Mesendoderm (in vitro differentiated cells): ENCODE measurements at regions not wholly inside any gene's neighbourhood (a gene's known extent, or its start where the extent isn't known, plus 50 kb on each side); places are given as distances from the start of the nearest gene placed in this dataset.

Source experiments
- DNase-seq: peaks from one replicate; pipeline ENCODE4 v3.0.0; 2013
- H2AK5ac ChIP-seq: 2 replicates; pipeline ENCODE4 v1.6.1; 2013; ENCODE audit warnings: low read length, inconsistent platforms
- H2BK120ac ChIP-seq: 2 replicates; pipeline ENCODE4 v1.6.1; 2013; ENCODE audit warnings: low read depth, mild to moderate bottlenecking, low read length, moderate library complexity, mixed read lengths
- H2BK15ac ChIP-seq: replicated peaks from 2 replicates; pipeline ENCODE4 v1.6.1; 2013; ENCODE audit warnings: low read depth, mild to moderate bottlenecking, moderate library complexity
- H2BK5ac ChIP-seq: 2 replicates; pipeline ENCODE4 v1.6.1; 2013; ENCODE audit warnings: low read length, inconsistent platforms
- H3K18ac ChIP-seq: 2 replicates; pipeline ENCODE4 v1.6.1; 2013; ENCODE audit warnings: mild to moderate bottlenecking, low read length, mixed read lengths
- H3K23ac ChIP-seq: one replicate; pipeline ENCODE4 v1.6.1; 2013; ENCODE audit warnings: low read length
- H3K27ac ChIP-seq: 2 replicates; pipeline ENCODE4 v1.5.1; 2013; ENCODE audit warnings: low read depth, mild to moderate bottlenecking, inconsistent platforms, low read length, moderate library complexity
- H3K27me3 ChIP-seq: 2 replicates; pipeline ENCODE4 v1.6.1; 2013; ENCODE audit warnings: low read length, control low read depth, mild to moderate bottlenecking, inconsistent platforms; ENCODE audit not compliant: insufficient read depth, poor library complexity
- H3K36me3 ChIP-seq: 2 replicates; pipeline ENCODE4 v1.6.1; 2013; ENCODE audit warnings: low read length, inconsistent platforms; ENCODE audit not compliant: control insufficient read depth, insufficient read depth
- H3K4ac ChIP-seq: one replicate; pipeline ENCODE4 v1.6.1; 2013; ENCODE audit warnings: low read depth, mild to moderate bottlenecking, low read length, moderate library complexity
- H3K4me1 ChIP-seq: 2 replicates; pipeline ENCODE4 v1.6.1; 2013; ENCODE audit warnings: low read depth, low read length, inconsistent platforms; ENCODE audit not compliant: control insufficient read depth
- H3K4me2 ChIP-seq: 2 replicates; pipeline ENCODE4 v1.6.1; 2013; ENCODE audit warnings: low read length
- H3K4me3 ChIP-seq: 2 replicates; pipeline ENCODE4 v1.5.1; 2013; ENCODE audit warnings: mild to moderate bottlenecking, low read length
- H3K56ac ChIP-seq: one replicate; pipeline ENCODE4 v1.6.1; 2013; ENCODE audit warnings: low read length
- H3K79me1 ChIP-seq: 2 replicates; pipeline ENCODE4 v1.6.1; 2013; ENCODE audit warnings: low read length, inconsistent platforms
- H3K79me2 ChIP-seq: 2 replicates; pipeline ENCODE4 v1.6.1; 2013; ENCODE audit warnings: mild to moderate bottlenecking, low read length; ENCODE audit not compliant: control insufficient read depth, insufficient read depth
- H3K9ac ChIP-seq: 2 replicates; pipeline ENCODE4 v1.6.1; 2013; ENCODE audit warnings: low read length, inconsistent platforms
- H4K5ac ChIP-seq: one replicate; pipeline ENCODE4 v1.6.1; 2013; ENCODE audit warnings: low read length
- H4K8ac ChIP-seq: one replicate; pipeline ENCODE4 v1.6.1; 2013; ENCODE audit warnings: low read depth, mild to moderate bottlenecking, control low read depth, low read length, moderate library complexity
- WGBS: extraction: QIAGEN DNeasy Blood & Tissue Kit; methylation state at CpG from one replicate; pipeline ENCODE4 v1.1.7; 2013; ENCODE audit warnings: low lambda C conversion rate, missing lambda C conversion rate; ENCODE audit not compliant: insufficient coverage; ENCODE audit errors: extremely low coverage; 5-methylcytosine and 5-hydroxymethylcytosine counted together

DNA sequence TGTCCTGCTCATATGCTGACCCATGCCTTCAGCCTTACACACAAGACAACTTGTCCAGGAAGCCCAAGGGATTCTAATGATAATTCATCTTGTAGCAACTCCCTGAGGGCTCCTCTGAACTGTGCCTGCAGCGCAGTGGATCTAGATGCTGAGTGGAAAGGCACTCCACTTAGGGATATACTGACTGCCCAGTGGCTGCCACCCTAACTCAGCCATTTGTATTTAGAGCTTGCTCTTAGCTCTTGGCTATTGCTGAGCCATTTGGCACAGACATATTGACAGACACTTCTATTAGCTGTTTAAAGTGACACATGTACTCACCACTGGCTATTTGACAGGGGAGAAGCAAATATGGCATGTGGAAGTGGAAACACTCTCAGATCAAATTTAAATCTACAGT is 278.3 kb upstream of the SGK1 start:
- no peaks in the 10 kb centered on the region for H3K36me3 ChIP-seq
- H3K4me2 ChIP-seq = no peak overlapping the region
- WGBS = no CpG with 5 or more reads among the region's 1 CpG
- H3K9ac ChIP-seq = no peak overlapping the region
- H3K79me1 ChIP-seq = no peaks in the 10 kb centered on the region
- H3K18ac ChIP-seq = no peak overlapping the region
- H3K56ac ChIP-seq = no peak overlapping the region
- no peak overlapping the region for H2BK5ac ChIP-seq
- no peak overlapping the region for H3K27ac ChIP-seq
- H2BK120ac ChIP-seq = no peak overlapping the region
- no peak overlapping the region for H2BK15ac ChIP-seq
- H3K23ac ChIP-seq = no peak overlapping the region
- no peak overlapping the region for H4K8ac ChIP-seq
- no peaks in the 10 kb centered on the region for H3K79me2 ChIP-seq
- no peak overlapping the region for H3K4ac ChIP-seq
- H3K4me1 ChIP-seq = no peaks in the 10 kb centered on the region
- DNase-seq = no peak
- H4K5ac ChIP-seq = no peak overlapping the region
- H3K27me3 ChIP-seq = no peaks in the 10 kb centered on the region
- no peak overlapping the region for H3K4me3 ChIP-seq
- H2AK5ac ChIP-seq = no peak overlapping the region

DNA sequence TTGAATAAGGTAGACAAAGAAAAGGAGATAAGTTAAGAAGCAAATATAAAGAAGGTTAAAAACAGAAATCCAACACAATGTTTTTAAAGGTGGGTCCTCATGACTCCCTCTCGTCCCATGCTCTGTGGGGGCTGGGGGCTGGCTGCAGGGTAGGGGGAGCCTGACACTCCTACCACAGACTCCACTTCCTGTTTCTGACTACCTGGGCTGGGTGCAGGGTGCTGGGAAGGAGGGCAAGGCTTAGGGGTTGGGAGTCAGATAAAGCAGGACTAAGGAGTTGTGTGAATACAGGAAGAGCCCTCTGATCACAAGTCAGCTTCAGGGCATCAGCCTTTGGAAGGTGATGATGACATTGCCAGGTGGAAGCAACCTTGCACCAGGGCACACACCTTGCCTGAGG is 277.0 kb upstream of the SGK1 start:
- no peaks in the 10 kb centered on the region for H3K36me3 ChIP-seq
- no peak overlapping the region for H3K4me3 ChIP-seq
- no peak overlapping the region for H2BK15ac ChIP-seq
- no peak overlapping the region for H4K8ac ChIP-seq
- H2BK120ac ChIP-seq = no peak overlapping the region
- H3K27ac ChIP-seq = no peak overlapping the region
- no CpG with 5 or more reads among the region's 1 CpG for WGBS
- H3K27me3 ChIP-seq = no peaks in the 10 kb centered on the region
- H3K9ac ChIP-seq = no peak overlapping the region
- H3K18ac ChIP-seq = no peak overlapping the region
- no peak overlapping the region for H3K4me2 ChIP-seq
- H4K5ac ChIP-seq = no peak overlapping the region
- no peaks in the 10 kb centered on the region for H3K79me2 ChIP-seq
- DNase-seq = no peak
- H3K56ac ChIP-seq = no peak overlapping the region
- H2BK5ac ChIP-seq = no peak overlapping the region
- no peak overlapping the region for H3K23ac ChIP-seq
- H3K4ac ChIP-seq = no peak overlapping the region
- no peaks in the 10 kb centered on the region for H3K4me1 ChIP-seq
- no peaks in the 10 kb centered on the region for H3K79me1 ChIP-seq
- H2AK5ac ChIP-seq = no peak overlapping the region

DNA sequence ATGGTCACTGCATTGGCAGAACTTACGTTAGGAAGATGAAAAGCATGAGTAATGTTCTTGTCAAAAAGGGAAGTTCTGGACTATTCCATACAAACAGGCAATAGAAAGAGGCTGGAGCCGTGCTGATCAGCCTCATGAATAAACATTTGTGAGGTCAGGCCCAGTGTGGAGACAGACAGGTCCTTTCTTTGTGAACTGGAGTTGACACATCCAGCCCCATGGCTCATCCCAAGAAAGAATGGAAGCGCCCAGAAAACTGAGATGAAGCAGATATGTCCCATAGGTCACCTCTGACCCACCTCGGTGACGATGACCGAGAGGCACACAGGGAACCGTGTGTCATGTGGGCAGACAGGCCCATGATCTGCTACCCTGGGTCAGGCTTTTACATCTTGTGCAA is 276.0 kb upstream of the SGK1 start:
- Histone ChIP-seq H2BK120ac (no peak overlapping the region), H3K27ac (no peak overlapping the region), H3K4me3 (no peak overlapping the region), H3K4me1 (no peaks in the 10 kb centered on the region), H3K56ac (no peak overlapping the region), H3K27me3 (no peaks in the 10 kb centered on the region), H4K5ac (no peak overlapping the region), H4K8ac (no peak overlapping the region), H3K79me1 (no peaks in the 10 kb centered on the region), H2AK5ac (no peak overlapping the region), H3K79me2 (no peaks in the 10 kb centered on the region), H3K36me3 (no peaks in the 10 kb centered on the region), H2BK5ac (no peak overlapping the region), H3K4me2 (no peak overlapping the region), H2BK15ac (no peak overlapping the region), H3K9ac (no peak overlapping the region), H3K23ac (no peak overlapping the region), H3K4ac (no peak overlapping the region), H3K18ac (no peak overlapping the region)
- no peak for DNase-seq
- WGBS = no CpG with 5 or more reads among the region's 7 CpGs

DNA sequence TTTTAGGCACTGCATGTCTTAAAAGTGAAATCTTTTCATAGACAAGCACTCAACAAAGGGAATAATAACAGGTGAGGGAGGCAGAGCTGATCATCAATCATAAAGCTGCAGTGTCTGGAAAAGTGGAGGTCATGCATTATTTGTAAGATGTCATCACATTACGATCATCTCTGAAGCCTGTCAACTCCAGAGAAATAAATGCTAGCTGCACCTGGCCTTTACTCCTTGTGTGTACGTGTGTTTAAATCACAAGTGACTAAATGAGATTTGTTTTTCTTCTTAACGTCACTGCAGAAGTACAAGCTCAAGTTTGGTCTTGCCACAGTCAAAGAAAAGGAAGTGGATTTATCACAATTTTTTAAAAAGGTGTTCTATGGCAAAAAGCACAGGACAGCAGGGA is 275.5 kb upstream of the SGK1 start:
- Histone ChIP-seq H4K5ac (no peak overlapping the region), H3K27me3 (no peaks in the 10 kb centered on the region), H3K56ac (no peak overlapping the region), H3K4ac (no peak overlapping the region), H3K18ac (no peak overlapping the region), H3K9ac (no peak overlapping the region), H4K8ac (no peak overlapping the region), H2BK5ac (no peak overlapping the region), H2AK5ac (no peak overlapping the region), H3K4me1 (no peaks in the 10 kb centered on the region), H2BK120ac (no peak overlapping the region), H2BK15ac (no peak overlapping the region), H3K27ac (no peak overlapping the region), H3K4me2 (no peak overlapping the region), H3K79me1 (no peaks in the 10 kb centered on the region), H3K79me2 (no peaks in the 10 kb centered on the region), H3K36me3 (no peaks in the 10 kb centered on the region), H3K4me3 (no peak overlapping the region), H3K23ac (no peak overlapping the region)
- WGBS = no CpG with 5 or more reads among the region's 3 CpGs
- no peak for DNase-seq

DNA sequence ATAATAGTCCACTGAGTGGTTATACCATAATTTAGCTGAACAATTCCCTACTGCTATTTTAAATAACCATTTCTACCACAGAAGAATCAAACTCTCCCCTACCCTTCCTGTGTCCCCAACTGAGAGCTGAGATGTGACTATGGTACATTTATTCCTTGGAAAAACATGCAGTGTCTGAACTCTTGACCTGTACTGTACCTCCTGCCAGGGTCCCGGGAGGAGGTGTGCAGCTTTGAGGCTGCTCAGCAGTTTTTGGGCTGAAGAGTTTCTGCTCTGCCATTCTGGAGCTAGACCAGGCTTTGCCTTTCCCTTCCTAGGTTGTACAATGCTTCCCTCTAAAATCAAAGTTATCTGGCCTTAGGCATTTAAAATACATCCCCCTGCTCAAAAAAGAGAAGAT is 275.1 kb upstream of the SGK1 start:
- Histone ChIP-seq H3K4ac (no peak overlapping the region), H2AK5ac (no peak overlapping the region), H4K5ac (no peak overlapping the region), H3K27me3 (no peaks in the 10 kb centered on the region), H3K56ac (no peak overlapping the region), H3K79me1 (no peaks in the 10 kb centered on the region), H3K18ac (peak overlapping the region; percentile 60), H2BK5ac (no peak overlapping the region), H2BK120ac (no peak overlapping the region), H3K9ac (no peak overlapping the region), H3K4me1 (no peaks in the 10 kb centered on the region), H2BK15ac (no peak overlapping the region), H3K79me2 (no peaks in the 10 kb centered on the region), H3K36me3 (no peaks in the 10 kb centered on the region), H3K23ac (no peak overlapping the region), H3K4me3 (no peak overlapping the region), H3K27ac (no peak overlapping the region), H3K4me2 (no peak overlapping the region), H4K8ac (no peak overlapping the region)
- no peak for DNase-seq
- no CpG with 5 or more reads among the region's 1 CpG for WGBS

DNA sequence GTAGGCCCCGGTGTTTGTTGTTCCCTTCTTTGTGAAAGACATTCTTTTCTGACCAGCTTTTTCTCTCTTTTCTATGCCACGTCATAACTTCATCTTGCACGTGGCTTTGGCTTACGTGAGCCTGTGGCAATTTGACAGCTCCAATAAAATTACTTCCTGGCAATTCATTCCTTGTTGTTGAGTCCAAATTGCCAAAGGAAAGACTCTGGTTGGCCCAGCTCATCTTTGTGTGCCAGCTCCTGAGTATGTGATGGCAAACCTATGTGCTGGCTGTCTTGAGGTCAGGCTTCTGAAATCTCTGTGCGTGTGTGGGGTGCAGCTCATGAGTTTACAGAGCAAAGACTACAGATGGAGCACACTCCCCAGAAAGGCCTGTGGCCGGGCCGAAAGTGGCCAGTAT is 272.5 kb upstream of the SGK1 start:
- Histone ChIP-seq H2BK5ac (no peak overlapping the region), H3K56ac (no peak overlapping the region), H2BK120ac (peak overlapping the region; percentile 7), H3K4ac (no peak overlapping the region), H3K18ac (no peak overlapping the region), H3K27ac (no peak overlapping the region), H3K4me1 (no peaks in the 10 kb centered on the region), H3K79me1 (no peaks in the 10 kb centered on the region), H3K4me3 (no peak overlapping the region), H3K9ac (no peak overlapping the region), H4K8ac (no peak overlapping the region), H2AK5ac (no peak overlapping the region), H4K5ac (no peak overlapping the region), H3K4me2 (no peak overlapping the region), H3K23ac (no peak overlapping the region), H3K36me3 (no peaks in the 10 kb centered on the region), H2BK15ac (no peak overlapping the region), H3K27me3 (no peaks in the 10 kb centered on the region), H3K79me2 (no peaks in the 10 kb centered on the region)
- WGBS = no CpG with 5 or more reads among the region's 7 CpGs
- DNase-seq = no peak
